Amniotic epithelial cell (primary cell): ENCODE measurements at regions not wholly inside any gene's neighbourhood (a gene's known extent, or its start where the extent isn't known, plus 50 kb on each side); places are given as distances from the start of the nearest gene placed in this dataset.

Experiments used
- DNase-seq: peaks from one replicate; pipeline ENCODE4 v3.0.0-alpha.2; 2010; ENCODE audit warnings: low read depth

DNA sequence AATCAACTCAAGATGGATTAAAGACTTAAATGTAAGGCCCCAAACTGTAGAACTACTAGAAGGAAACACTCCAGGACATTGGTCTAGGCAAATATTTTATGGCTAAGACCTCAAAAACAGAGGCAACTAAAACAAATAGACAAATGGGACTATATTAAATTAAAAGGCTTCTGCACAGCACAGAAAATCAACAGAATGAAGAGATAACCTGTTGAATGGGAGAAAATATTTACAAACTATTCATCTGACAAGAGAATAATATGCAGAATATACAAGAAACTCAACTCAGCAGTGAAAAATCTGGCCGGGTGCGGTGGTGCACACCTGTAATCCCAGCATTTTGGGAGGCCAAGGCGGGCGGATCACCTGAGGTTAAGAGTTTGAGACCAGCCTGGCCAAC is 84.1 kb upstream of the HNRNPU start:
- DNase-seq, result no peak

- DNase-seq, result no peak
Observed at GRCh38 chr1:244945109-244945671, 80.8 kb upstream of the HNRNPU start.

DNA sequence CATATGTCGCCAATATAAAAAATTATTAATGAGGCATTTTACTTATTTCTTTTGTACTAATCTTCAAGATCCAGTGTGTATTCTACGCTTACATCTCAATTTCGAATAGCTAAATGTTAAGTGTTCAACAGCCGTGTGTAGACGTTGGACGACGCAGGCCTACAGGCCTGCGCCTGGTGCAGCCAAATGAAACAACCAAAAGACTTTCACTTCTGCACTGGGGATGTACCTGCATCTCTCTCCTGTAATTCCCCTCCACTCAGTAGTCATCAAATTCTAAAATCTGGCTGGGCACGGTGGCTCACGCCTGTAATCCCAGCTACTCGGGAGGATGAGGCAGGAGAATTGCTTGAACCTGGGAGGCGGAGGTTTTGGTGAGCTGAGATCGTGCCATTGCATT is 76.8 kb upstream of the HNRNPU start:
- no peak for DNase-seq

DNA sequence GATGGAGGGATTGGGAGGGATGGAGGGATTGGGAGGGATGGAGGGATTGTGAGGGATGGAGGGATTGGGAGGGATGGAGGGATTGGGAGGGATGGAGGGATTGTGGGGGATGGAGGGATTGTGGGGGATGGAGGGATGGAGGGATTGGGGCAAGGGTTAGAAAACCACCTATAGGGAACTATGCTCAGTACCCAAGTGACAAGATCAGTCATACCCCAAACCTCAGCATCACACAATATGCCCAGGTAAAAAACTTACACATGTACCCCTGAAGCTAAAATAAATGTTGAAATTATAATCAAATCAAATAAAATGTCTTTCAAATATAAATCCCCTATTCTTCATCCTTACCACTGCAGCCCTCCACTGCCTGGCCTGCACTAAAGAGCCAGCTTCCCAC is 72.8 kb upstream of the HNRNPU start:
- no peak for DNase-seq

GRCh38 chr1:244920911-244921761 is 56.8 kb upstream of the HNRNPU start:
- peak; percentile 68 for DNase-seq

DNA sequence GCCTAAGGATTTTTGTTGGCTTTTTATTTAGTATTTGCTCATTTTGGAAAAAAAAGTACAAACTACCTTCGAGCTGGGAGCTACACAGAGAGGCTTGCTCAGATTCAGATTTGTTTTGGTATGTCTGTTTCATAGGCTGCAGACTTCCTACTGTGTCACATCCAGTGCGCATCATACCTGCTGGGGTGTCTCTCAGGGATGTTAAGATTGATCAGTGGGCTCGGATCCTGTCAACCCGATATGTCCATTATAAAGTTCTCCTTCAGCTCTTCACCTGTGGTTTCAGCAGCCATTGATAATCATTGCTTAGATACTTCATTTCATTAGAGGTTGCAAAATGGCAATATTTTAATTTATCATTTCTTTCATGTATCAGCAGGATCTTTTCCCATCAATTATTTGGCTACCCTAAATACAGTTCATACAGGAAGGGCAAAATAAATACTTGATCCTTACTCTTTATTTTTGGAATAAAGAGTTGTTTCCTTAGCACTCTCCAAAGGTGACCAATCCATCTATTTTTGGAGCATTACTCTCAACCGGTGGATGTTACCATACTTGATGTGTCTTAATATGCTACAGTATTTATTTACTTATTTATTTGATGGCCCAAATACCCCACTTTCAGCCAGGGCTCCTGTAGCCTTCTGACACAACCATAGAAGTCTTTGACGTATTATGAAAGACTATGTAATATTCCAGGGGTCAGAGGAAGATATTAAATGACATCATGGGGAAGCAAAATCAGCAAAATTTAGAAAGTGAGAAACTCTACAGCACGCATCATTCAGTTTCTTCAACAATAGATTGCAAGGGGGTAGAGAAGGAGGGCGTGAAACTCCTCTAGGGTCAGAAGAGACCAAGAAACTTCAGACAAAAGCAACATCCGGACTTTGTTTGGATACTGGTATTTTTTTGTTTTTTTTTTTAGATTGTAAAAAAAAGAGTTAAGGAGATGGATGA is 55.3 kb upstream of the HNRNPU start:
- no peak for DNase-seq

- peak; percentile 9 for DNase-seq
Observed at GRCh38 chr1:244918421-244919319, 54.3 kb upstream of the HNRNPU start.

DNA sequence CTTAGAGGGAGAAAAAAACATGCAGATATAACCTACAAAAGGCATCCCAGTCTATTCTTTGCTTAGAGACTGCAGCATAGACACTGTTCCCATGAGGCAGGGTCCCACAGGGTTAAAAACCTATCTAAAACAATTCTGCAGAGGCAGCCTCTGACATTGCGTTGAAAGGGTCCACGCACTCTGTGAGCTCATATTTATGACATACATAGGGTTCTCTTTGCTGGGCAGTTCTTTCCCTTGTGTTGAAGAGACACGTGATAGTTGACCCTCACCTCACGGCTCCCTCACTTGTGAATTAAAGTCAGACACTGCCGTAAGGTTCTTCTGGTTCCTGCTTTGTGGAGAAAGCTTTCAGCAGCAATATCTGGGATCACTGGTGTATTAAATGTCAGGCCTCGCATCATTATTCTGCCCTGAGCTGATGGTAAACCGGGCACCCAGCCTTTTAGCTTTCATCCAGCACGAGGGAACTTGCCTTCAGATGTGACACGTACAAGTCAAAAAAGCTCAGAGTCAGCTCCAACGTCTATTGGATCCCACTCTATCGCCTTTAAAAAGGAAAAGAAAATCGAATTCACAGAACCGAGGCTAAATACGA is 52.8 kb upstream of the HNRNPU start:
- no peak for DNase-seq

DNA sequence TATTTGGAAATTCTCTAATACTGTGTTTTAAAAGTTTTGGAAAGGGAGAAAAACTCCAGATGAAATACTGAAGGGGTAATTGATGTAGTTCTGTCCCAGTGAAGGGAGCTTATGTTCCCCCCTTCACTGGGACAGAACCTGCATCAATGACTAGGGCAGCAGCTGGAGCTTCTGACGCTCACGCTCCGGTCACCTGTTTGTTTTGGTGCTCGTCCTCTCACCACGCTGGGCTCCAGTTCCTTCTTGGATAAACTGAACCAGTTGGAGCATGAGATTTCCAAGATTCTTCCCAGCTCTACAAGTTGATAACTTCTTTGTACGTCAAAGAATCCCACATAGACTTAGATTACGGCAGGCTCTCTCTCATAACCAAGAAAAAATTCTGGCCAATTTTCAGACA is 51.4 kb upstream of the HNRNPU start:
- no peak for DNase-seq

- no peak for DNase-seq
Observed at GRCh38 chr1:244914761-244915160, 50.4 kb upstream of the HNRNPU start.
